HEK293 (cell line): ENCODE measurements at regions not wholly inside any gene's neighbourhood (a gene's known extent, or its start where the extent isn't known, plus 50 kb on each side); places are given as distances from the start of the nearest gene placed in this dataset.

ENCODE experiments used
- ZNF175 ChIP-seq: fragments of 450-650 bp; formaldehyde crosslinking; IDR thresholded peaks from 2 replicates; pipeline ENCODE4 v1.5.1; 2016; ENCODE audit warnings: missing biosample characterization, missing genetic modification characterization
- TF ChIP-seq, protein P1 (sequence below): fragments of 450-650 bp; formaldehyde crosslinking; IDR thresholded peaks from 2 replicates; pipeline ENCODE4 v1.5.1; 2016; ENCODE audit warnings: missing biosample characterization, missing genetic modification characterization
- TF ChIP-seq, protein P2 (sequence below): fragments of 450-650 bp; formaldehyde crosslinking; conservative IDR thresholded peaks from 2 replicates; pipeline ENCODE4 v1.5.1; 2016; ENCODE audit warnings: low read depth, missing biosample characterization, missing genetic modification characterization

GRCh38 chr4:8695237-8696219 lies 103.0 kb downstream of the CPZ start:
- TF ChIP-seq, protein P1, sequence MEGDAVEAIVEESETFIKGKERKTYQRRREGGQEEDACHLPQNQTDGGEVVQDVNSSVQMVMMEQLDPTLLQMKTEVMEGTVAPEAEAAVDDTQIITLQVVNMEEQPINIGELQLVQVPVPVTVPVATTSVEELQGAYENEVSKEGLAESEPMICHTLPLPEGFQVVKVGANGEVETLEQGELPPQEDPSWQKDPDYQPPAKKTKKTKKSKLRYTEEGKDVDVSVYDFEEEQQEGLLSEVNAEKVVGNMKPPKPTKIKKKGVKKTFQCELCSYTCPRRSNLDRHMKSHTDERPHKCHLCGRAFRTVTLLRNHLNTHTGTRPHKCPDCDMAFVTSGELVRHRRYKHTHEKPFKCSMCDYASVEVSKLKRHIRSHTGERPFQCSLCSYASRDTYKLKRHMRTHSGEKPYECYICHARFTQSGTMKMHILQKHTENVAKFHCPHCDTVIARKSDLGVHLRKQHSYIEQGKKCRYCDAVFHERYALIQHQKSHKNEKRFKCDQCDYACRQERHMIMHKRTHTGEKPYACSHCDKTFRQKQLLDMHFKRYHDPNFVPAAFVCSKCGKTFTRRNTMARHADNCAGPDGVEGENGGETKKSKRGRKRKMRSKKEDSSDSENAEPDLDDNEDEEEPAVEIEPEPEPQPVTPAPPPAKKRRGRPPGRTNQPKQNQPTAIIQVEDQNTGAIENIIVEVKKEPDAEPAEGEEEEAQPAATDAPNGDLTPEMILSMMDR (tag by site-specific recombination): no peak
- TF ChIP-seq, protein P2, sequence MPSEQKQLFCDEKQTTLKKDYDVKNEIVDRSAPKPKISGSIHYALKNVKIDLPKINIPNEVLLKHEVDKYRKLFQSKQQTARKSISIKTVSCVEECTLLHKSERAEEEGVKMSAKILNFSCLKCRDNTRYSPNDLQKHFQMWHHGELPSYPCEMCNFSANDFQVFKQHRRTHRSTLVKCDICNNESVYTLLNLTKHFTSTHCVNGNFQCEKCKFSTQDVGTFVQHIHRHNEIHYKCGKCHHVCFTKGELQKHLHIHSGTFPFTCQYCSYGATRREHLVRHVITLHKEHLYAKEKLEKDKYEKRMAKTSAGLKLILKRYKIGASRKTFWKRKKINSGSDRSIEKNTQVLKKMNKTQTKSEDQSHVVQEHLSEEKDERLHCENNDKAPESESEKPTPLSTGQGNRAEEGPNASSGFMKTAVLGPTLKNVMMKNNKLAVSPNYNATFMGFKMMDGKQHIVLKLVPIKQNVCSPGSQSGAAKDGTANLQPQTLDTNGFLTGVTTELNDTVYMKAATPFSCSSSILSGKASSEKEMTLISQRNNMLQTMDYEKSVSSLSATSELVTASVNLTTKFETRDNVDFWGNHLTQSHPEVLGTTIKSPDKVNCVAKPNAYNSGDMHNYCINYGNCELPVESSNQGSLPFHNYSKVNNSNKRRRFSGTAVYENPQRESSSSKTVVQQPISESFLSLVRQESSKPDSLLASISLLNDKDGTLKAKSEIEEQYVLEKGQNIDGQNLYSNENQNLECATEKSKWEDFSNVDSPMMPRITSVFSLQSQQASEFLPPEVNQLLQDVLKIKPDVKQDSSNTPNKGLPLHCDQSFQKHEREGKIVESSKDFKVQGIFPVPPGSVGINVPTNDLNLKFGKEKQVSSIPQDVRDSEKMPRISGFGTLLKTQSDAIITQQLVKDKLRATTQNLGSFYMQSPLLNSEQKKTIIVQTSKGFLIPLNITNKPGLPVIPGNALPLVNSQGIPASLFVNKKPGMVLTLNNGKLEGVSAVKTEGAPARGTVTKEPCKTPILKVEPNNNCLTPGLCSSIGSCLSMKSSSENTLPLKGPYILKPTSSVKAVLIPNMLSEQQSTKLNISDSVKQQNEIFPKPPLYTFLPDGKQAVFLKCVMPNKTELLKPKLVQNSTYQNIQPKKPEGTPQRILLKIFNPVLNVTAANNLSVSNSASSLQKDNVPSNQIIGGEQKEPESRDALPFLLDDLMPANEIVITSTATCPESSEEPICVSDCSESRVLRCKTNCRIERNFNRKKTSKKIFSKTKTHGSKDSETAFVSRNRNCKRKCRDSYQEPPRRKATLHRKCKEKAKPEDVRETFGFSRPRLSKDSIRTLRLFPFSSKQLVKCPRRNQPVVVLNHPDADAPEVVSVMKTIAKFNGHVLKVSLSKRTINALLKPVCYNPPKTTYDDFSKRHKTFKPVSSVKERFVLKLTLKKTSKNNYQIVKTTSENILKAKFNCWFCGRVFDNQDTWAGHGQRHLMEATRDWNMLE (tag by site-specific recombination): no peak
- no peak for TF ChIP-seq ZNF175
